GM19023 (cell line): ENCODE measurements at regions not wholly inside any gene's neighbourhood (a gene's known extent, or its start where the extent isn't known, plus 50 kb on each side); places are given as distances from the start of the nearest gene placed in this dataset.

ENCODE experiments used
- ATAC-seq: cut with Tn5 transposase; IDR thresholded peaks from one replicate; pipeline ENCODE4 v1.9.1; 2021; ENCODE audit warnings: mild to moderate bottlenecking, moderate library complexity; ENCODE audit not compliant: unreplicated experiment

DNA sequence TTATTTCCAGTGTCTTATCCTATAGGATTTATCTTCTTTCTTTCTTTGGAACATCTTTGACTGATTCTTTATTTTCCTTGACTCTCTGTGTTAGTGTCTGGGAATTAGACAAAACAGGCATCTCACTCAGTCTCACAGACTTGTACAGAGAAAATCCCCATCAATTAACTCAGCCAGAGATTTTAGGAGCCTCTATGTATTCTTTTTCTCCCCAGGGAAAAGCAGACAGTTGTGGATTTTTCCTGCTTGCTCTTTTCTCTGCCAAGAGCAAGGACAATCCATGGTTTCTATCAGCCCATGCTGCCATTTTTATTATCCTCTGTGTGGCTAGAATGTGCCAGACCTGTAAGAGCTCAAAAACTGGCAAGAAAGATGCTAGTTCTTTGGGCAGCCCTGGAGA lies 595.1 kb downstream of the SNAPC1 start:
- ATAC-seq = no peak

DNA sequence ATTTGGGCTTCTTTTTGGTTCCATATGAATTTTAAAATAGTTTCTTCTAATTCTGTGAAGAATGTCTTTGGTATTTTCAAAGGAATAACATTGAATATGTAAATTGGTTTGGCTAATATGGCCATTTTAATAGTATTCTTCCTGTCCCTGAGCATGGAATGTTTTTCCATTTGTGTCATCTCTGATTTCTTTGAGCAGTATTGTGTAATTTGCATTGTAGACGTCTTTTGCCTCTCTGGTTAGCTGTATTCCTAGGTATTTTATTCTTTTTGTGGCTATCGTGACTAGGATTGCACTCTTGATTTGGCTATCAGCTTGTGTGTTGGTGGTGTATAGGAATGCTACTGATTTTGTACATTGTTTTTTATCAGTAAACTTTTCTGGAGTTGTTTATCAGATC lies 601.9 kb downstream of the SNAPC1 start:
- no peak for ATAC-seq

DNA sequence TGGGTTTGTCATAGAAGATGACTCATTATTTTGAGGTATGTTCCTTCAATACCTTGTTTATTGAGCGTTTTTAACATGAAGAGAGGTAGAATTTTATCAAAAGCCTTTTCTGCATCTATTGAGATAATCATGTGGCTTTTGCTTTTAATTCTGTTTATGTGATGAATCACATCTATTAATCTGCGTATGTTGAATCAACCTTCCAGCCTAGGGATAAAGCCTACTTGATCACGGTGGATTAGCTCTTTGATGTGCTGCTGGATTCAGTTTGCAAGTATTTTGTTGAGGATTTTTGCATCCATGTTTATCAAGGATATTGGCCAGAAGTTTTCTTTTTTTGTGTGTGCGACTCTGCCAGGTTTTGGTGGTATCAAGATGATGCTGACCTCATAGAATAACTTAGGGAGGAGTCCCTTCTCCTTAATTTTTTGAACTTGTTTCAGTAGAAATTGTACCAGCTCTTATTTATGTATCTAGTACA lies 602.6 kb downstream of the SNAPC1 start:
- ATAC-seq = no peak

DNA sequence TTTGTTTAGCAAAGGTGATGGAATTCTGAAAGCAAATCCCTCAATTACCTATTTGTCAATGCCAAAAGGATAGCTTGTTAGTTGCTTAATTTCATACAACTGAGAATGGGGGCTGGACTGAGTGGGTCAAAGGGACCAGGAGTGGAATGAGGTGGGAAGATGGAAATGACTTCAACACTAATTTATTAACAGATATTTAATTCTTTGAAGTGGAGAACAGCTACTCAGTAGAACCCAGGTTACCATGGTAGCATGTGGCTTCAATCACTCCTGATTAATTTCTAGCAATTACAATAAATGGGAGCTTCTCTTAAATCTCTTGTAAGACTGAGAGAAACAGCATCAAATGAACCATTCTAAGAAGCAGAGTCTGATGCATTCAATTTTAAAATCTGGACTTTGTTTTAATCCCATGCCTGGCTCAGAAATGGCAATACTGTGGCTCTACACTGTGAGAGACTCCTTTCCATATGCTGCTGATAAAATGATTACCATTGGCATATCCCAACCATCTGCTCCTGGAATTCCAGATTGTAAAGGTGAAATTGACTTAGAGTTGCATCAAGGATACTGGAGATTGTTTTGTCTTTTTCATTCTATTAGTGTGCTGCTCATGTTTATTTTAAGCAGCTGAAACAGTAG lies 607.8 kb downstream of the SNAPC1 start:
- ATAC-seq = no peak

DNA sequence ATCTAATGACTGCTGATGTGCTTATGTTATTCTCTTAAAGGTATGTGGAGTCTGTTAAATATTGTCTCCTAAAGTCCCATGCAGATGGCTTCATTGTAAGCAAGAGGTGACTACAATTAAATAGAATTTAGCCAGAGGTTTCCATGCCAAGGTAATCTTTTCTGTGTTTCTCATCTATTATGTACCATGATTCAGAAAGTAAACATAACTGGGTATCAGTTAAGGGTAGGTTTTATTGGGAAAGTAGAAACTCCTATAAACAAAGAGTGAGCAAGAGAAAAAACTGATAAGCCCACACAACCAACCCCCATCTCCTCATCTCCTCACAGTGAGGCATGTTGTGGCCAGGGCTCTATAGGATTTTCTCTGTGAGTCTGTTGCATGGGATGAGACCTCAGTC lies 611.7 kb downstream of the SNAPC1 start:
- ATAC-seq = no peak

DNA sequence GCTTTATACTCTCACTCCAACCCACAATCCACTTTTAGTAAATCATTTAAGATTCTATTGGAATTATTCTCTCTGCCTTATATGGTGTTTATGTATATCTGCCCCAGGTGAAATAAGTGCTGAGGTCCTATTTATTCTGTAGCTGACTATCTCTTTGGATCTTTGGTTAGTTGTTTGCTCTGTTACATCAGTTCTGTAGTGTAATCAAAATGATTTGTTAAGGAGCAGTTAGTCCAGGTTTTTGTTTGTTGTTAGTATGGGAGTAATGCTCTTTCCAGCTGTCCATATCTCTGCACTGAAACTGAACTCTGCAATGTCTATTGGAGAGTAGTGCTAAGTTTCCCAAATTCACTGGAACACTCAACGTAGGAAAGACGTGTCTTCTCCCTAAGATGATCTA lies 615.8 kb downstream of the SNAPC1 start:
- no peak for ATAC-seq

DNA sequence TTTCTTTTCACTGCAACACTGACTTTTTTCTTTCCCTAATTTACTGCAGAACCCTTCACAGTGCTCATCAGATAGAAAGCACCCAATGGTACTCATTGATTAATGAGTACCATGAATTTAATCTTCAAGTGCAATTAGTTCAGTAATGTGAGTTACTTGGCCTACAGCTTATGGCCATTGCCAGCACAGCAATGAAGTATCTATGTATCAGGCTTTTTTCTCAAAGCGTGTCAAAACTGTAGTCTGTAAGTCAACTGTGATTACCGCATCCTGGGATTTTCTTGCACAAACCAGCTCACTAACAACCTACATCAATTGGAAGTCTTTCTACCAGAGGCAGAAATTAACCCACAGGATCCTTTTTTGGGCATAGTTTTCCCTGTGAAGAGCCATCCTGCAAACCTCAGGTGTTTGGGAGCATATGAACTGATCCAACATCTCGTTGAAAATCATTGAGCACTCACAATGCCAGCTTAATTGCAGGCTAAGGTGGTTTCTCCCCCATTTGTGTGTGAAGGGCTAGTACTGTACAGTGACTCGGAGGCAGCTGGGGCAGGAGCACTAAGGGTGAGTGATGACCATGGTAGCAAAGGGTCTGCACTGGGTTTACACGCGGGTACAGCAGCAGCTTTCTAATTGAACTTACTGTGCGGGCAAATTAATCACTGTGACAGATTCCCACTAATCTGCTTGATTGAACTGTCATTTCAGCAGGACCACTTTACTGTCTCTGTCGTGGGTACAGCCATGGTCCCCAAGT lies 619.3 kb downstream of the SNAPC1 start:
- ATAC-seq = no peak

DNA sequence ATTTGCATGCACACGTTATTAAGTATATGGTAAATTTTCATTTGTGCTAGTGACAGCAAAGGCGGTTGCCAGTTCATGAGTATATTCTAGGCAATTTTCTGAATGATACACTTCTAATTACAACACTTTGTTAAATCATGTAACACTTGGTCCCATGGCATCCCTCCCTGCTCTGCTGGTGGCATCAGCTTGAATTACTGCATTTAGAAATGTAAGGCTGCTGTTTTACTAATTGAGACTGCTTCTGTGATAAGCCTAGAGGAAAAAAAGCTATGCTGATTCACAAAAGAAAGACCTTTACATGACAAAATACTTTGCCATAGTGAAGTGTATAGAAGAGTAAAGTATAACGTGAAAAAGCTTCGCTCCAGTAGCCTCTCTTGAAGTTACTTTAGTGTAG lies 636.1 kb downstream of the KCNH5 start:
- no peak for ATAC-seq

DNA sequence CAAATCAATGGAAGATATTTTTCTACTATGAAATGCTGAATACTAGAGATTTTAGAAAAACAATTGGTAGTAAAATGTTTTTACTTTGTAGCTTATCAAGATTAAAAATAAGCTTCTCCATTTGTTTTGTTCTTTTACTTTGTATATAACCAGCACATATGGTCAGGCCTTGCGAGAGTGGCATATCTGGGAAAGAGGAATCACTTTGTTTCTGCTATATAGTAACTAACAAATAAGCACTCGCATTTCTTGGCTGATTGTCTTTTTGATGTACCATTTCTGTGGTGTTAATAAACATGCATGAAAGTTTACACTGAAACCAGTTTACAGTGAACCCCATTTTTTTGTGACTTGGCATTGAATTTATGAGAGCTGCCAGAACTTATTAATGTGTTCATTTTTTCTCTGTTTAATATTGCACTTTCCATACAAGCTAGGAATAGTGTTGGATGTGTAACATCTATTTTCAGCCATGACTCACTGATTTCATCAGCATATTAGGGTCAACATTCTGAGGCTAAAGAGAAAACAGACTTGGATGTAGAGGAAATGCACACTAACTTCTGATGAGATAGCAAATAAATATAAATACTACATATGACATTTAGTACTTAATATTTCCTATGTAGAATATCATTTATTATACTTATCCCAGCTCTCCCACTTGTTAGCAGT lies 635.5 kb downstream of the KCNH5 start:
- ATAC-seq = no peak

DNA sequence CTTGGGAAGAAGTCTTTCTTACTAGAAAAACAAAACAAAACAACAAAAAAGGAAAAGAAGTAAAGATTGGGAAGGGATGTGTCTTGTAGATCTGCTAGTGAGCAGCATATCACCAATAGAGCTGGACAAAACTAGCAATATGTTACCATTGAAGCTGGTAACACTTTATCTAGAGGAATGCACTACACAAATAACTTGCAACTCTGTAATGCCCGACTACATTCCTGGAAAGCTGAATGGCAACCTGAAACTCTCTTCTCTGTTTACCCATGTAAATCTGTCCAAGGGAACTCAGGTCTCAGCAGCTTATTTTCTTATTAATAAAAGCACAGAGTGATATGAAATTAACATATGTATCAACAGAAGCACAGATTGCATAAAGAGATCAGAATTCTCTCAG lies 624.4 kb downstream of the KCNH5 start:
- no peak for ATAC-seq

DNA sequence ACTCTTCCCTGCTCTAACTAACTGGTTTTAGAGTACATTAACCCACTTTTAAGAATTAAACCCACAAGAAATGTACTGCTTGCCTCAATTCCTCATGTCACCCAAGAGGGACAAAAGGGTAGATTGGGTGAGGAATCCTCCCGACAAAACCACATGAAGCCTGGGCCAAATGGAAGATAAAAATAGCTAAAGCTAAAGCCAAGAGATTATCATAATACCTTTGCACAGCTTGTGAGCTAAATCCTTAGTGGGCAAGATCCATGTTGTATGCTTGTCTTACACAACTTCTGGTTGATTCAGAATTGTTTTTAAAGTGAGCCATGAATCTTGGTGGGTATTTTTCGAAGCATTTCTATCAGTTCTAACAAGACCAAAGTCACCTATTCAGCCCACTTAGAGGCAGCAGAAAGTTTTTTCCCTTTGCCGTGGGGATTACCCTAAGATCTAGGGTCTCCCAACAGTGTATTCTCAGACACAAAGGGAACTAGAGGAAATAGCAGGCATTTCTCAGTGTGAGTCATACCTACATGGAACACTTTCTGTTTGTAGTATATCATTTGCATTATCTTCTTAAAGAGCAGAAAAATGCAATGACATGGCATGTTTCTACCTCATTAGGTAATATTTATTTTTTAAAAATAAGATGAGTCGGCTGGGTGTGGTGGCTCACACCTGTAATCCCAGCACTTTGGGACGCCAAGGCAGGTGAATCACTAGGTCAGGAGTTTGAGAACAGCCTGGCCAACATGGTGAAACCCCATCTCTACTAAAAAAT lies 616.6 kb downstream of the KCNH5 start:
- ATAC-seq = no peak

DNA sequence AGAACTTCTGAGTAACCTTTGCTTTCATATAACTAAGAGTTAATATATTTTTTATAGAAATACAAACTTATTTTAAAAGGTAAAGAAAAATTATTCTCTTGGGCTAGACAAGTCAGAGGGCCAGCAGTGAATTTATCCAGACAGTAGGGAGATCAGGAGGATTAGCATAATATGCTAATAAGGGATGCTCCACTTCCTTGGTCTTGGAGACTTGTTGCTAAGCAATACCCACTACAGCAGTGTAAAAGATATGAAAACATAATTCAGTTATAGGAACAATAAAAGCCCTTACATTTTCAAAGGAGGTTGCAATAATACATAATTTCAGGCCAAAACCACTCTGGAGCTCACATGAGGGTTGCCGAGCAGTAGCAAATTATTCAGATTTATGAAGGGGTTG lies 615.6 kb downstream of the KCNH5 start:
- no peak for ATAC-seq

DNA sequence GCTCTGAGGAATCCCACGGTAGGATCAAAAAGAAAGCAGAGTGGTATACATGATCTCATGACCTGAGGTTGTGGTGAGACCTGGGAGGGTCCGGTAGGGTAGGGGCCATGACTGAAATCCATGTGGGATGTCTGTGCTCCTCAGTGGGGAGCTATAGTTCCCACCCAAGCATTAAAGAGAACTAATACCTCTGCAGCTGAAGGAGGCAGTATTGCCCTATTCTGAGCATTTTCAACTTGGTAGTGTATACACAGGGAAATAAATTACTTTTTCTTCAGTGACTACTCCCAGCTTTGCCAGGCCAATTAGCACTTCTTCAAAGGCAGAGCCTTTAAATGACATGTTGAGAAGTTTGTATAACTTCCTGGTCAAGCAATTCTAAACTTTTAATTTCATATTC lies 613.8 kb downstream of the KCNH5 start:
- ATAC-seq = no peak

DNA sequence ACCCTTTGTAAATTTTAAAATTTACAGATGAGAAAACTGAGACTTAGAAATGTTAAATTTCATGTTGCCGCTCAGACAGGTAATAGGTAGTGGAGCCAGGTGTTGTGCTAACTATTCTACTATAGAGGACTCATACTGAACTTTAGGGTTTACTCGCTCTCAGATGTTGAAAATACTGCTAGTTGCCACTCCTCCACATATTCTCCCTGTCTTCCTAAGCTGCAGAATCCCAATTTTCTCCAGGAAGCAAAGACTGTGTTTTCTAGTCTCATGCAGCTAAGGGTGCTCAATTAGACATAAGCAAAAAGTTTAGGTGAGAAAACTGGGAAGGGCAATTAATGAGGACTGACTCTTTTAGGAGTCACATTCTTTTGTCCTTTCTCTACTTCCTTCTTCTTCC lies 612.3 kb downstream of the KCNH5 start:
- no peak for ATAC-seq

DNA sequence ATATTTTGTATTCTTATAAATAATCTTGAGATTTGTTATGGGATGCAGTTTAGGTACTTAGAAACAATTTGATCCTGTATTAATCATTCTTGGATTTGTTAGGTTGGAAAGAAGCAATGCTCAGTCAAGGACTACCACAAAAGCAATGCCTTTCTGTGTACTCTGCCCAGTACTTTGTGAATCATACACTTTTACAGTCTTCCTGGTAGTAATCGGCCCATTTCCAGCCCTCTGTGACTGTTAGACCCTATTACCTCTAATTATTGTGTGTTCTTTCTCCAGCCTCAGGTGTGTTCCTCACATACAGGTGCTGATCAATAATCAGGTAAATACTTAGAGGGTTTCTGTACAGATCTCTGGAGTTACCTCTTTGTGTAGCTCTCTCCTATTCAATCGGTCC lies 609.0 kb downstream of the KCNH5 start:
- no peak for ATAC-seq

DNA sequence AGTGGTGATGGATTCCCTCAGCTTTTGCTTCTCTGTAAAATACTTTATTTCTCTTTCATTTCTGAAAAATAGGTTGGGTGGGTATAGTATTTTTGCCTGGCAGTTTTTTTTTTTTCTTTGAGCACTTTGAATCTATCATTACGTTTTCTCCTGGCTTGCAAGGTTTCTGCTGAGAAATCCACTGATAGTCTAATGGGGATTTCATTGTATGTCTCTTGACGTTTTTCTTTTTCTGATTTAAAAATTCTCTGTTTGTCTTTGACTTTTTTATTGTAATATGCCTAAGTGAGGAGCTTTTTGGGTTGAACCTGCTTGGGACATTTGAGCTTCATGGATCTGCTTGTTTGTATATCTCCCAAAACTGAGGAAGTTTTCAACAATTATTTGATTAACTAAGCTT lies 606.0 kb downstream of the KCNH5 start:
- ATAC-seq = no peak

DNA sequence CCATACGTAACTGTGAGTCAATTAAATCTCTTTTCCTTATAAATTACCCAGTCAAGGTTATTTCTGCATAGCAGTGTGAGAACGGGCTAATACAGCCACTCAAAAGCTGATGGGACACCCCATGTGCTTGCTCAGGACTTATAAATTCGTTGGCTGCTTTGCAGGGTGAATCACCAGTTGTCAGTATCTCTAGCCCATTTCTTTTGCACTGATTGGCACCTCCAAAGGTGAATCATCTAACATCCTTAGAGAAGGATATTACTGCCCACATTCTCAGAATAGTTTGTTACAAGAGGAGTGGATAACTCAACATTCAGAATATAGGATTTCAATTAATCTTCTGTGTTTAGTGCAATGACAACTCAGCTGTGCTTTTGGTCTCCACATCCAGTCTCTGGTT lies 601.5 kb downstream of the KCNH5 start:
- no peak for ATAC-seq

DNA sequence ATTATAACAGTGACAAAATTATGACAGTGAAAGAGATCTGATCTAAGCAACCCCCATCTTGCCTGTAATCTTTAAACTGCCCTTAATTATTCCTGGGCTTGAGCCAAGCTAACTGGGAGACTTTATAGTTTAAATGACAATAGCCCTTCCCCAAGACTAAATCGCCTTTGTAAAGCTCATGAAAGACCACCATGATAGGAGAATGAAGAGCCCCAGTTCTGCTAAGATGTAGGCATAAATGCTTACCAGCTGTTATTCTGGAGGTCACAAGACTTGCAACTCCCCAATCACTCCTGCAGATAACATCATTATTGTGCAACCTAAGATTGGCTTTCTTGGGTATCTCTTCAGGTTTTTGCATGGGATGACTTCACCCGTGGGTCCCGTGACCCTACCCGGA lies 599.7 kb downstream of the KCNH5 start:
- no peak for ATAC-seq

DNA sequence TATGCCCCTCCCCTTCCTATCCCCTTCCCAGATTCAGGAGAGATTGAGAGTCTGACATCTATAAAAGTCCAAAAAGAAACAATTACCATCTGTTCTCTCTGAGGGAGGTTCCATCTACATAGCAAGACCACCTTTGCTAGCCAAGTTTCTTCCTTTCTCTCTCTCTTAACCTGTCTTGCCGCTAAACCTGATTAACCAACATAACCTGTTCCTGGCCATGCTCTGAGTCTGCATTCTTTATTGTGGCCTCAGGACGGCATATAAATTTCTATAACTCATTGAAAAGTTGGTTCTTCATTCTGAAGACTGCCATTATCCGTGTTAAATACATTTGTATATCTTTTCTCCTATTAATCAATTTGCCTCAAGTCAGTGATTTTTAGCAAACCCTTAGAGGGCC lies 594.0 kb downstream of the KCNH5 start:
- ATAC-seq = no peak

DNA sequence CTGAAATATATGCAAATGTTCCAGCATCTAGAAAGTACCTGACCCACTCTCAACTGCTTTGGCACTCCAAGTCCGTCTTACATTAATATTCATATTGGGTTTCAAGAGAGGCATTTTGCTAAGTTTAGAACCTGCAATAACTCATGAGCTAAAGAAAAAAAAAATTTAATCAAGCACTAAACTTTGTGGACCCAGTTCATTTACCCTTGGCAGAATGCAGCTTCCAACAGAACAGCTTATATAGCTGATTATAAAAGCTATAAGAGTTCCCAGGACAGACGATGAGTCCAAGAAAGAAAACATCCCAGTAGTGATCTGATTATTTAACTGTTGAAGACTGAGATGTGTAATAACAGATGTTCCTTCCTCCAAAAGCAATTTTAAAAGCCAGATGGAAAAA lies 592.0 kb downstream of the KCNH5 start:
- no peak for ATAC-seq

DNA sequence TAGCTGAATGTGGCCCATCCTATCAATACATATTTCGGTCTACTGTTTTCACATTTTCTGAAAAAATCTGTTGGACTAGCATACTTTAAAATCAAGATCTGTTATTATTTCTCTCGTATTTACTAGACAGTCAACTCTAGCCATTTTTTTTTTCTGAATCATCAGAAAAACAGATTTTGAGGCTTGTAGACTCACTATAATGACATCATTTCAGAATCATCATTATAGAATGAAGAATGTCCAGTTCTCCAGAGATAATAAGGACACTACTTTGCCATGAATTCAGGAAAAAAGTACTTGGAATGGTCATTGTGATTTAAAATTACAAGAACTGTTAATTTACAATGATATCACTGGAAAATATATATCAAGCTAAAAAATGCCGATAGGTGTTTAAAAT lies 589.8 kb downstream of the KCNH5 start:
- no peak for ATAC-seq
